ENCODE measurements at regions not wholly inside any gene's neighbourhood (a gene's known extent, or its start where the extent isn't known, plus 50 kb on each side); places are given as distances from the start of the nearest gene placed in this dataset.

- TF ChIP-seq ZHX2 (IDR thresholded peaks at IDR 0.05; ENCODE audit: low read depth) (peak; percentile 95), ZHX2 (CRISPR knock-in tag; IDR thresholded peaks at IDR 0.05; ENCODE audit: borderline replicate concordance) (0 out of 2 replicates have a peak, but pooled peaks have one; percentile 87), AHR (CRISPR knock-in tag; IDR thresholded peaks at IDR 0.05) (peak; percentile 77), SMAD3 (CRISPR knock-in tag; IDR thresholded peaks at IDR 0.05) (peak; percentile 88), ZSCAN30 (CRISPR knock-in tag; IDR thresholded peaks at IDR 0.05) (no peak), ETS1 (CRISPR knock-in tag; IDR thresholded peaks at IDR 0.05) (no peak), CBX5 (CRISPR knock-in tag; IDR thresholded peaks at IDR 0.05; ENCODE audit: borderline replicate concordance) (peak; percentile 81; the same call in 1 of the 2 replicates), FOSL1 (CRISPR knock-in tag; IDR thresholded peaks at IDR 0.05; ENCODE audit: borderline replicate concordance) (no peak), HIC2 (CRISPR knock-in tag; IDR thresholded peaks at IDR 0.05; ENCODE audit: low read depth) (no peak; the same call in 1 of the 2 replicates), SIN3B (IDR thresholded peaks at IDR 0.05; ENCODE audit: low read length) (no peak), SALL1 (CRISPR knock-in tag; IDR thresholded peaks at IDR 0.05) (peak; percentile 98), KMT2A (CRISPR knock-in tag; IDR thresholded peaks at IDR 0.05) (peak; percentile 40; the same call in 1 of the 2 replicates), ZNF292 (CRISPR knock-in tag; IDR thresholded peaks at IDR 0.05; ENCODE audit: borderline replicate concordance, low read depth) (no peak), GMEB2 (CRISPR knock-in tag; IDR thresholded peaks at IDR 0.05; ENCODE audit: low read depth) (peak; percentile 66), ZNF605 (CRISPR knock-in tag; IDR thresholded peaks at IDR 0.05) (peak; percentile 92), BHLHE40 (IDR thresholded peaks at IDR 0.05; ENCODE audit: low read length) (peak; percentile 50), REPIN1 (CRISPR knock-in tag; IDR thresholded peaks at IDR 0.05; ENCODE audit: borderline replicate concordance, low read depth) (peak; percentile 96), SMARCE1 (IDR thresholded peaks at IDR 0.05; ENCODE audit: borderline replicate concordance) (no peak), CAMTA2 (CRISPR knock-in tag; IDR thresholded peaks at IDR 0.05; ENCODE audit: borderline replicate concordance) (no peak; the same call in 1 of the 2 replicates), MATR3 (CRISPR knock-in tag; IDR thresholded peaks at IDR 0.05) (no peak)
Observed at GRCh38 chr15:92809064-92809879, 90.9 kb upstream of the CHD2 start (continued).
